IMR-90 (cell line): ENCODE measurements at regions not wholly inside any gene's neighbourhood (a gene's known extent, or its start where the extent isn't known, plus 50 kb on each side); places are given as distances from the start of the nearest gene placed in this dataset.
A peak's percentile ranks its signal among the peaks of the same experiment; 100 is the strongest.

Experiments
- ATAC-seq: fragments of 200-7000 bp; cut with Tn5 transposase; 2 replicates; pipeline ENCODE4 v1.9.1; 2020; ENCODE audit warnings: low read depth, mild to moderate bottlenecking, moderate library complexity
- BruUV-seq: library from RNA; stranded (reverse); fragments of 400-500 nt; replicated peaks from 2 replicates; lab custom pipeline; 2021; lab: Mats Ljungman, UMichigan
- CTCF ChIA-PET: fragments of 300-600 bp; formaldehyde crosslinking; extraction: SDS; loops from one replicate; lab custom pipeline; 2021; ENCODE audit warnings: antibody characterized with exemption; lab: Yijun Ruan, JAX
- POLR2A ChIA-PET: fragments of 300-600 bp; sonication (Branson Sonifier 250); formaldehyde crosslinking; loops from one replicate; lab custom pipeline; 2022; ENCODE audit warnings: antibody characterized with exemption; ENCODE audit not compliant: unreplicated experiment; lab: Charles Lee
- DNase-seq: peaks from one replicate; pipeline ENCODE4 v3.0.0; 2013
- H2AFZ ChIP-seq: replicated peaks from 2 replicates; pipeline ENCODE3; 2013; ENCODE audit warnings: low read length, mild to moderate bottlenecking; ENCODE audit not compliant: poor library complexity
- H2AK5ac ChIP-seq: 2 replicates; pipeline ENCODE4 v1.6.1; 2013; ENCODE audit warnings: low read depth, low read length, inconsistent platforms
- H2AK9ac ChIP-seq: replicated peaks from 2 replicates; pipeline ENCODE3; 2013; ENCODE audit warnings: mild to moderate bottlenecking, low read depth, low read length, moderate library complexity; ENCODE audit not compliant: poor library complexity
- H2BK120ac ChIP-seq: 2 replicates; pipeline ENCODE4 v1.6.1; 2013; ENCODE audit warnings: low read depth, low read length, inconsistent platforms
- H2BK15ac ChIP-seq: 3 replicates; pipeline ENCODE4 v1.6.1; 2013; ENCODE audit warnings: low read depth, low read length, inconsistent platforms
- H2BK20ac ChIP-seq: 2 replicates; pipeline ENCODE4 v1.6.1; 2013; ENCODE audit warnings: low read depth, mild to moderate bottlenecking, inconsistent platforms, low read length, moderate library complexity
- H2BK5ac ChIP-seq: 2 replicates; pipeline ENCODE4 v1.6.1; 2013; ENCODE audit warnings: mild to moderate bottlenecking, low read depth, low read length, inconsistent platforms; ENCODE audit not compliant: poor library complexity, severe bottlenecking
- H3K14ac ChIP-seq: replicated peaks from 2 replicates; pipeline ENCODE4 v1.6.1; 2013; ENCODE audit warnings: low read depth, low read length, inconsistent platforms
- H3K18ac ChIP-seq: 2 replicates; pipeline ENCODE4 v1.6.1; 2013; ENCODE audit warnings: low read depth, low read length, control low read depth
- H3K23ac ChIP-seq: 2 replicates; pipeline ENCODE4 v1.6.1; 2013; ENCODE audit warnings: low read depth, low read length, inconsistent platforms
- H3K27ac ChIP-seq: 2 replicates; pipeline ENCODE4 v1.5.1; 2013; ENCODE audit warnings: mild to moderate bottlenecking, control low read depth, low read length; ENCODE audit not compliant: insufficient read depth
- H3K27me3 ChIP-seq: 2 replicates; pipeline ENCODE4 v1.6.1; 2013; ENCODE audit warnings: low read length; ENCODE audit not compliant: control insufficient read depth, insufficient read depth
- H3K36me3 ChIP-seq: 2 replicates; pipeline ENCODE4 v1.6.1; 2013; ENCODE audit warnings: low read length, mixed read lengths; ENCODE audit not compliant: control insufficient read depth, insufficient read depth
- H3K4ac ChIP-seq: 2 replicates; pipeline ENCODE4 v1.6.1; 2013; ENCODE audit warnings: low read depth, low read length, inconsistent platforms
- H3K4me1 ChIP-seq: 2 replicates; pipeline ENCODE4 v1.6.1; 2013; ENCODE audit warnings: low read length, mixed read lengths; ENCODE audit not compliant: control insufficient read depth, insufficient read depth
- H3K4me2 ChIP-seq: 2 replicates; pipeline ENCODE4 v1.6.1; 2013; ENCODE audit warnings: low read depth, mild to moderate bottlenecking, control low read depth, low read length, moderate library complexity
- H3K4me3 ChIP-seq: 2 replicates; pipeline ENCODE4 v1.5.1; 2013; ENCODE audit warnings: low read depth, mild to moderate bottlenecking, control low read depth, low read length, moderate library complexity; ENCODE audit not compliant: insufficient read depth
- H3K56ac ChIP-seq: 2 replicates; pipeline ENCODE4 v1.6.1; 2013; ENCODE audit warnings: low read length, inconsistent platforms; ENCODE audit not compliant: insufficient read depth; ENCODE audit errors: extremely low read depth
- H3K79me1 ChIP-seq, 2 experiments: 2 replicates each; pipeline ENCODE4 v1.6.1; 2013; ENCODE audit warnings: low read length in 2 of 2, inconsistent platforms in 1 of 2, low read depth in 1 of 2
- H3K9ac ChIP-seq: 2 replicates; pipeline ENCODE4 v1.6.1; 2013; ENCODE audit warnings: low read depth, low read length, control low read depth
- H3K9me1 ChIP-seq: 2 replicates; pipeline ENCODE4 v1.6.1; 2013; ENCODE audit warnings: low read length, inconsistent platforms; ENCODE audit not compliant: insufficient read depth
- H3K9me3 ChIP-seq: 2 replicates; pipeline ENCODE4 v1.6.1; 2013; ENCODE audit warnings: low read length; ENCODE audit not compliant: control insufficient read depth, insufficient read depth
- H4K20me1 ChIP-seq: 2 replicates; pipeline ENCODE4 v1.6.1; 2013; ENCODE audit warnings: low read length, inconsistent platforms; ENCODE audit not compliant: insufficient read depth
- H4K5ac ChIP-seq: 2 replicates; pipeline ENCODE4 v1.6.1; 2013; ENCODE audit warnings: mild to moderate bottlenecking, low read depth, low read length, control low read depth
- H4K8ac ChIP-seq, 2 experiments: 2 replicates each; pipeline ENCODE4 v1.6.1; 2013; ENCODE audit warnings: low read depth in 2 of 2, low read length in 2 of 2, control low read depth in 1 of 2, inconsistent platforms in 1 of 2
- H4K91ac ChIP-seq: 2 replicates; pipeline ENCODE4 v1.6.1; 2013; ENCODE audit warnings: low read depth, low read length, inconsistent platforms; ENCODE audit not compliant: insufficient read depth
- CEBPB ChIP-seq: IDR thresholded peaks from 2 replicates; pipeline ENCODE4 v1.6.1; 2012; ENCODE audit warnings: low read depth, low read length, improper control_type of control experiment
- FOS ChIP-seq: fragments of 150-350 bp; IDR thresholded peaks from 2 replicates; pipeline ENCODE4 v1.6.1; 2016; ENCODE audit warnings: low read depth, low read length
- MAZ ChIP-seq: IDR thresholded peaks from 2 replicates; pipeline ENCODE4 v1.6.1; 2012; ENCODE audit warnings: low read depth, mild to moderate bottlenecking, low read length, improper control_type of control experiment, moderate library complexity, borderline replicate concordance
- NFE2L2 ChIP-seq: fragments of 150-350 bp; IDR thresholded peaks from 2 replicates; pipeline ENCODE4 v1.6.1; 2016; ENCODE audit warnings: low read depth, mild to moderate bottlenecking, low read length
- RCOR1 ChIP-seq: IDR thresholded peaks from 2 replicates; pipeline ENCODE4 v1.6.1; 2012; ENCODE audit warnings: mild to moderate bottlenecking, low read length, improper control_type of control experiment; ENCODE audit not compliant: insufficient replicate concordance
- WGBS, 2 experiments: methylation state at CpG; one replicate each; pipeline versions ENCODE4 v1.1.5 to v1.1.7; 2013; ENCODE audit warnings: missing lambda C conversion rate in 2 of 2; ENCODE audit not compliant: insufficient read length in 1 of 2; ENCODE audit errors: extremely low coverage in 2 of 2; 5-methylcytosine and 5-hydroxymethylcytosine counted together
- dilution Hi-C: fragments of 300-500 bp; cut with HindIII; formaldehyde crosslinking; loops from one replicate; pipeline ENCODE4 v1.14.3; 2018; ENCODE audit warnings: low sequenced_read_pairs; ENCODE audit not compliant: unreplicated experiment
- in situ Hi-C: fragments of 300-500 bp; cut with MboI; formaldehyde crosslinking; loops from 3 replicates; pipeline ENCODE4 v1.14.3; 2019; ENCODE audit warnings: low sequenced_read_pairs, inconsistent platforms, mixed read lengths
- intact Hi-C: fragments of 100-400 bp; cut with micrococcal nuclease; formaldehyde crosslinking; loops from 2 replicates; pipeline ENCODE4 v1.10.0; 2022

DNA sequence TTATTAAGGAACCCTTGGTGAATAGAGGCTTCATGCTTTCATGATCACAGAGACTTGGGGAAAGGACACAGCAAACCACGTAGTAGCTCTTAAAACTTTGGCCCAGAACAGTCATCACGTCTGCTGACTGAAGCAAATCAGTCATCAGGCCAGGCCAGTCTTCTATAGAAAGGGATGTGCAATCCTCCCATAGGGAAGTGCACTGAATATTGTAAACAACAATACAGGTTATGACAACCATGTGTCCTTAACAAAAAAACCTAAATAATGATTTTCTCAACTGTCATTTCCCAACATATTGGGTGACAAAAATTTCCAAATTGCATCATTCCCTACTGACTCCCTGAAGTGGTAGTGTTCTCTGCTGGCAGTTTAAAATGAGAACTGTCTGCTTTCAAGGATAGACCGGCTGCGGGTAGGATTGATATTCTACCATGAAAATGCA lies 388.2 kb upstream of the CITED2 start:
- Histone ChIP-seq H3K4me2 (no peak overlapping the region), H4K5ac (no peak overlapping the region; the same call in 1 of the 2 replicates), H2BK15ac (peak overlapping the region; percentile 85; the same call in 2 of the 3 replicates), H3K9me1 (0 out of 2 replicates have a peak, but pooled peaks cover 4% of the 10 kb centered on the region), H3K23ac (peak overlapping the region; percentile 39), H3K36me3 (no peaks in the 10 kb centered on the region), H3K27me3 (no peaks in the 10 kb centered on the region), H3K56ac (no peak overlapping the region), H3K4ac (peak overlapping the region; percentile 64; the same call in 1 of the 2 replicates), H3K4me3 (no peak overlapping the region), H2BK120ac (peak overlapping the region; percentile 55), H3K4me1 (peaks cover 12% of the 10 kb centered on the region; the same call in 1 of the 2 replicates), H3K18ac (peak overlapping the region; percentile 24; the same call in 1 of the 2 replicates), H3K14ac (peak overlapping the region; percentile 67), H4K20me1 (no peaks in the 10 kb centered on the region), H3K9me3 (no peaks in the 10 kb centered on the region), H3K27ac (no peak overlapping the region), H2AK9ac (no peak overlapping the region), H4K91ac (peak overlapping the region; percentile 54; the same call in 1 of the 2 replicates), H2AK5ac (peak overlapping the region; percentile 75; the same call in 1 of the 2 replicates), H2BK20ac (peak overlapping the region; percentile 93), H4K8ac (peak overlapping the region in 1 of 2 experiments; percentile 33; a peak in 2 of 4 replicates), H3K9ac (no peak overlapping the region), H2BK5ac (no peak overlapping the region), H3K79me1 (0 out of 4 replicates have a peak, but pooled peaks cover 0 to 3% of the 10 kb centered on the region in 2 experiments), H2AFZ (no peak overlapping the region)
- DNase-seq (peak; percentile 19), ATAC-seq (no peak)
- BruUV-seq: no TSS peak
- dilution Hi-C loops (no loop called here), in situ Hi-C loops (loop anchor here (10.0 kb wide), 1 partner anchor 388 kb away; the partner anchor contains the start of gene CITED2), intact Hi-C loops (loop anchor here (5.0 kb wide), 3 partner anchors 165 to 775 kb away; no protein-coding TSS in a partner anchor)
- POLR2A ChIA-PET: interaction anchor here (0.9 kb wide), 1 partner anchor 388 kb away, joined by 7 read pairs; the partner anchor contains the start of gene CITED2
- no peak for TF ChIP-seq MAZ
- 0 out of 2 replicates have a peak, but pooled peaks have one; percentile 14 for TF ChIP-seq CEBPB
- no peak for TF ChIP-seq RCOR1
- no peak for TF ChIP-seq FOS
- TF ChIP-seq NFE2L2: no peak
- CTCF ChIA-PET: no interaction called here
- 57% methylated on average over 2 of the region's 4 CpGs; no CpG with 5 or more reads in 1 of the 2 experiments for WGBS, 2 experiments
